K562 (cell line): ENCODE measurements at regions not wholly inside any gene's neighbourhood (a gene's known extent, or its start where the extent isn't known, plus 50 kb on each side); places are given as distances from the start of the nearest gene placed in this dataset.

Experiments
- BHLHE40 ChIP-seq: IDR thresholded peaks from 2 replicates; pipeline ENCODE4 v1.6.1; 2011; ENCODE audit warnings: low read length, improper control_type of control experiment
- HDAC1 ChIP-seq, 2 experiments: fragments of 450-650 bp; IDR thresholded peaks; 2 replicates each; pipeline ENCODE4 v1.6.1; 2016 to 2017; ENCODE audit warnings: inconsistent platforms in 1 of 2, mild to moderate bottlenecking in 1 of 2, moderate library complexity in 1 of 2
- MYC ChIP-seq, 2 experiments: fragments of 250-450 bp in 1 of 2; sonication (Bioruptor Pico) in 1 of 2; IDR thresholded peaks; 2 replicates each; pipeline versions ENCODE4 v1.5.1 to v1.6.1; 2012 to 2021; ENCODE audit warnings: low read depth in 2 of 2, borderline replicate concordance in 1 of 2, improper control_type of control experiment in 1 of 2, low read length in 1 of 2, mild to moderate bottlenecking in 1 of 2, moderate library complexity in 1 of 2
- NCOA2 ChIP-seq, 2 experiments: fragments of 450-650 bp; IDR thresholded peaks; 2 replicates each; pipeline ENCODE4 v1.6.1; 2018; ENCODE audit warnings: mild to moderate bottlenecking in 2 of 2, moderate library complexity in 1 of 2; ENCODE audit not compliant: partially characterized antibody in 2 of 2
- SIN3A ChIP-seq, 2 experiments: fragments of 150-350 bp in 1 of 2; IDR thresholded peaks; 2 replicates each; pipeline ENCODE4 v1.6.1; 2011 to 2016; ENCODE audit warnings: borderline replicate concordance in 2 of 2, low read depth in 2 of 2, low read length in 2 of 2, mild to moderate bottlenecking in 2 of 2, moderate library complexity in 2 of 2; ENCODE audit not compliant: control insufficient read depth in 1 of 2
- ZNF76 ChIP-seq: fragments of 250-450 bp; sonication (Bioruptor Pico); IDR thresholded peaks from 2 replicates; pipeline ENCODE4 v1.4.0; 2020; ENCODE audit warnings: mild to moderate bottlenecking, moderate library complexity, borderline replicate concordance
- ZSCAN32 ChIP-seq: fragments of 450-650 bp; formaldehyde crosslinking; IDR thresholded peaks from 2 replicates; pipeline ENCODE4 v1.4.0; 2020; ENCODE audit warnings: mild to moderate bottlenecking, moderate library complexity

DNA sequence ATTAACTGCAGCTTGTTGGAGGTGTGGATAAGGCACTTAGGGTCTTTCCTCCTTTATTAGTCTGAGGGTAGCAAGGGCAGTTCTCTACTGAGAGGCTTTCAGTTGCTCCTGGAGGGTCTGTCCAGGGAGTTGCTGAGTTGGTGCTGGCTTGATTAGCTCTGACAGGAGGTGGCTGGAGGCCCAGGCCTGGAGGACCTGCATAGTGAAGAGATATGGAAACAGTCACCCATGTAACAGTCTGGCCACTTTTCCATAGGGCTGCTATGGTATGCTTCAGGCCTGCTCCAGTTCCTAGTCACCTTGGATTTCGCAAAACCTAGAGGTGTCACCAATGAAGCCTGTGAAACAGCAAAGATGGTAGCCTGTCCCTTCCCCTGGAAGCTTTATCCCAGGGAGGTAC, 143.3 kb upstream of the SLC38A2 start:
- TF ChIP-seq ZSCAN32 (CRISPR knock-in tag) (no peak), NCOA2 (IDR thresholded peaks at IDR 0.05; ENCODE audit: partially characterized antibody in 2 of 2) (no peak), MYC (IDR thresholded peaks at IDR 0.05; ENCODE audit: low read depth, low read length) (no peak), MYC (CRISPR knock-in tag; IDR thresholded peaks at IDR 0.05; ENCODE audit: borderline replicate concordance, low read depth) (no peak), SIN3A (IDR thresholded peaks at IDR 0.05; ENCODE audit: borderline replicate concordance in 2 of 2, control insufficient read depth in 1 of 2, low read depth in 2 of 2, low read length in 2 of 2) (no peak), HDAC1 (IDR thresholded peaks at IDR 0.05) (no peak), BHLHE40 (no peak), ZNF76 (CRISPR knock-in tag) (no peak)
